Caco-2 (cell line): ENCODE measurements at regions not wholly inside any gene's neighbourhood (a gene's known extent, or its start where the extent isn't known, plus 50 kb on each side); places are given as distances from the start of the nearest gene placed in this dataset.
A peak's percentile ranks its signal among the peaks of the same experiment; 100 is the strongest.

Source experiments
- BruUV-seq: library from RNA; stranded (reverse); fragments of 400-500 nt; replicated peaks from 2 replicates; lab custom pipeline; 2021; lab: Mats Ljungman, UMichigan
- CTCF ChIA-PET: fragments of 300-600 bp; sonication (Branson Sonifier 250); formaldehyde crosslinking; loops from one replicate; lab custom pipeline; 2022; ENCODE audit warnings: antibody characterized with exemption; lab: Charles Lee
- POLR2A ChIA-PET: fragments of 300-600 bp; sonication (Branson Sonifier 250); formaldehyde crosslinking; loops from one replicate; lab custom pipeline; 2022; ENCODE audit warnings: antibody characterized with exemption; lab: Charles Lee
- DNase-seq, 2 experiments: peaks; one replicate each; pipeline versions ENCODE4 v3.0.0 to v3.0.0-alpha.2; 2020 to 2022
- H3K27me3 ChIP-seq: replicated peaks from 2 replicates; pipeline ENCODE4 v1.6.0; 2011; ENCODE audit warnings: low read length; ENCODE audit not compliant: control insufficient read depth, insufficient read depth
- H3K36me3 ChIP-seq: 2 replicates; pipeline ENCODE4 v1.5.1; 2011; ENCODE audit warnings: low read length; ENCODE audit not compliant: control insufficient read depth, insufficient read depth
- H3K4me1 ChIP-seq: fragments of 250-450 bp; sonication (Bioruptor Pico); 2 replicates; pipeline ENCODE4 v1.5.1; 2020; ENCODE audit warnings: mild to moderate bottlenecking
- H3K4me3 ChIP-seq: 2 replicates; pipeline ENCODE4 v1.5.1; 2011; ENCODE audit warnings: low read depth, mild to moderate bottlenecking, control low read depth, low read length
- H3K9me3 ChIP-seq: fragments of 250-450 bp; sonication (Bioruptor Pico); 2 replicates; pipeline ENCODE4 v1.5.1; 2020; ENCODE audit warnings: mild to moderate bottlenecking, moderate library complexity
- H3K27ac Mint-ChIP-seq: one replicate; pipeline ENCODE4 v1.8.0; 2022; ENCODE audit warnings: mixed read lengths; ENCODE audit not compliant: unreplicated experiment
- H3K27me3 Mint-ChIP-seq: one replicate; pipeline ENCODE4 v1.8.0; 2022; ENCODE audit warnings: mixed read lengths; ENCODE audit not compliant: insufficient read depth, unreplicated experiment
- H3K36me3 Mint-ChIP-seq: one replicate; pipeline ENCODE4 v1.8.0; 2022; ENCODE audit warnings: mild to moderate bottlenecking, mixed read lengths; ENCODE audit not compliant: insufficient read depth, unreplicated experiment
- H3K4me1 Mint-ChIP-seq: one replicate; pipeline ENCODE4 v1.8.0; 2022; ENCODE audit warnings: low read depth, mixed read lengths; ENCODE audit not compliant: unreplicated experiment
- H3K4me3 Mint-ChIP-seq: one replicate; pipeline ENCODE4 v1.8.0; 2022; ENCODE audit warnings: mild to moderate bottlenecking, moderate library complexity, mixed read lengths; ENCODE audit not compliant: unreplicated experiment
- H3K9me3 Mint-ChIP-seq: one replicate; pipeline ENCODE4 v1.8.0; 2022; ENCODE audit warnings: mixed read lengths; ENCODE audit not compliant: unreplicated experiment
- intact Hi-C: fragments of 100-400 bp; cut with micrococcal nuclease; formaldehyde crosslinking; loops from one replicate; pipeline ENCODE4 v1.10.0; 2022; ENCODE audit not compliant: unreplicated experiment
- TF ChIP-seq, protein P1 (sequence below), 2 experiments: fragments of 200-600 bp in 1 of 2; IDR thresholded peaks; 1 replicate in 1 of 2; 2 replicates in 1 of 2; pipeline versions ENCODE4 v1.5.1 to v1.8.0; 2011 to 2022; ENCODE audit warnings: antibody characterized with exemption in 1 of 2, control low read depth in 1 of 2, inconsistent platforms in 1 of 2, low read depth in 1 of 2, low read length in 1 of 2, mild to moderate bottlenecking in 1 of 2, moderate library complexity in 1 of 2; ENCODE audit not compliant: insufficient read depth in 1 of 2, severe bottlenecking in 1 of 2, unreplicated experiment in 1 of 2

DNA sequence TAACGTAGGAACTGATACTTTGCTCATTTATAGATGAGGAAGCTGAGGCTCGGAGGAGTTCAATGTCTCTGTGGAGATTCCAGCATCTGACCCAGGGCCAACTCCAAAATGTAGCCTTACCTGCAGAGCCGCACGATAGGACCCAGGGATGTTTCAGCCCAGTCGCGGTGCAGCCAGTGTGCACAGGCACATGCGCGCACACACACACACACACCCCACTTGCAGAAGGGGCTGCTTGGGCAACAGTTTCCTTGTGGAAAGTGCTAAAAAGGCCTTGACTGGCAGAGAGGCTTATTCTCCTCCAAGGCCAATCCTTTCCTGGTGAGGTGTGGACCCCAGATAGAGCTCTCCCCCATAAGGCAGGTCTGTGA is 101.7 kb downstream of the ZFP36L2 start:
- TF ChIP-seq, protein P1, sequence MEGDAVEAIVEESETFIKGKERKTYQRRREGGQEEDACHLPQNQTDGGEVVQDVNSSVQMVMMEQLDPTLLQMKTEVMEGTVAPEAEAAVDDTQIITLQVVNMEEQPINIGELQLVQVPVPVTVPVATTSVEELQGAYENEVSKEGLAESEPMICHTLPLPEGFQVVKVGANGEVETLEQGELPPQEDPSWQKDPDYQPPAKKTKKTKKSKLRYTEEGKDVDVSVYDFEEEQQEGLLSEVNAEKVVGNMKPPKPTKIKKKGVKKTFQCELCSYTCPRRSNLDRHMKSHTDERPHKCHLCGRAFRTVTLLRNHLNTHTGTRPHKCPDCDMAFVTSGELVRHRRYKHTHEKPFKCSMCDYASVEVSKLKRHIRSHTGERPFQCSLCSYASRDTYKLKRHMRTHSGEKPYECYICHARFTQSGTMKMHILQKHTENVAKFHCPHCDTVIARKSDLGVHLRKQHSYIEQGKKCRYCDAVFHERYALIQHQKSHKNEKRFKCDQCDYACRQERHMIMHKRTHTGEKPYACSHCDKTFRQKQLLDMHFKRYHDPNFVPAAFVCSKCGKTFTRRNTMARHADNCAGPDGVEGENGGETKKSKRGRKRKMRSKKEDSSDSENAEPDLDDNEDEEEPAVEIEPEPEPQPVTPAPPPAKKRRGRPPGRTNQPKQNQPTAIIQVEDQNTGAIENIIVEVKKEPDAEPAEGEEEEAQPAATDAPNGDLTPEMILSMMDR (IDR thresholded peaks at IDR 0.05; ENCODE audit: insufficient read depth in 1 of 2, low read depth in 1 of 2, low read length in 1 of 2, severe bottlenecking in 1 of 2, unreplicated experiment in 1 of 2), result no peak
- ChIA-PET CTCF (no interaction called here), POLR2A (no interaction called here)
- H3K27me3 Mint-ChIP-seq, result no peaks in the 10 kb centered on the region
- no peaks in the 10 kb centered on the region for H3K36me3 ChIP-seq
- peaks cover 16% of the 10 kb centered on the region for H3K4me1 Mint-ChIP-seq
- H3K27ac Mint-ChIP-seq, result no peak overlapping the region
- no peaks in the 10 kb centered on the region for H3K9me3 Mint-ChIP-seq
- H3K4me3 Mint-ChIP-seq, result no peak overlapping the region
- H3K27me3 ChIP-seq, result no peaks in the 10 kb centered on the region
- H3K4me3 ChIP-seq, result no peak overlapping the region
- intact Hi-C loops, result no loop called here
- H3K9me3 ChIP-seq, result peaks cover 8% of the 10 kb centered on the region
- peaks cover 11% of the 10 kb centered on the region for H3K4me1 ChIP-seq
- BruUV-seq, result no TSS peak
- peaks cover 6% of the 10 kb centered on the region for H3K36me3 Mint-ChIP-seq
- peak in 1 of 2 experiments; percentile 28 for DNase-seq

- BruUV-seq, result no TSS peak
- TF ChIP-seq, protein P1 (IDR thresholded peaks at IDR 0.05; ENCODE audit: insufficient read depth in 1 of 2, low read depth in 1 of 2, low read length in 1 of 2, severe bottlenecking in 1 of 2, unreplicated experiment in 1 of 2), result no peak
- POLR2A ChIA-PET, result no interaction called here
- Histone ChIP-seq H3K4me1 (peaks cover 5% of the 10 kb centered on the region), H3K27me3 (no peaks in the 10 kb centered on the region), H3K36me3 (no peaks in the 10 kb centered on the region), H3K9me3 (peaks cover 13% of the 10 kb centered on the region), H3K4me3 (no peak overlapping the region)
- H3K4me1 Mint-ChIP-seq, result peaks cover 12% of the 10 kb centered on the region
- H3K4me3 Mint-ChIP-seq, result no peak overlapping the region
- intact Hi-C loops, result no loop called here
- no peak overlapping the region for H3K27ac Mint-ChIP-seq
- DNase-seq, result peak in 1 of 2 experiments; percentile 21
- H3K27me3 Mint-ChIP-seq, result no peaks in the 10 kb centered on the region
- CTCF ChIA-PET, result no interaction called here
- peaks cover 6% of the 10 kb centered on the region for H3K36me3 Mint-ChIP-seq
- H3K9me3 Mint-ChIP-seq, result peaks cover under 1% of the 10 kb centered on the region
Measured at GRCh38 chr2:43123981-43124686, 102.3 kb downstream of the ZFP36L2 start.

DNA sequence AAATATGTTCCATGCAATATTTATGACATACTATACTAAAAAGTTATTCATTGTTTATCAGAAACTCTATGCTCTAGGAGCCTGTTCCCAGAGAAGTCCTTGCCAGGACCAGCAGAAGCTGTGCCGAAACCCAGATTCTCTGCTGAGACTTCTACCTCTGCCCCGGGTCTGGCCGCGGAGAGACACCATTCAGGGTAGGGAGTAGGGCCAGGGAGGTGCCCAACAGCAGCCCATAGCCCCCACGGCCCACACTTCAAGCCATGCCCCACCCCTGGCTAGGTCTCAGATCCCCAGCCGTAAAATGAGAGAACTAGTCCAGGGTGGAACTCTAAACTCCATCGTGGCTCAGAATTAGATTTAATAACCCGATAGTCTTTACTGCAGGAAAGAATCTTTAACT is 102.9 kb downstream of the ZFP36L2 start:
- Histone ChIP-seq H3K36me3 (no peaks in the 10 kb centered on the region), H3K9me3 (peaks cover 19% of the 10 kb centered on the region), H3K4me3 (no peak overlapping the region), H3K27me3 (no peaks in the 10 kb centered on the region), H3K4me1 (peaks cover 4% of the 10 kb centered on the region; the same call in 1 of the 2 replicates)
- intact Hi-C loops, result no loop called here
- TF ChIP-seq, protein P1 (IDR thresholded peaks at IDR 0.05; ENCODE audit: insufficient read depth in 1 of 2, low read depth in 1 of 2, low read length in 1 of 2, severe bottlenecking in 1 of 2, unreplicated experiment in 1 of 2), result no peak
- H3K27ac Mint-ChIP-seq, result no peak overlapping the region
- CTCF ChIA-PET, result no interaction called here
- POLR2A ChIA-PET, result no interaction called here
- DNase-seq, result no peak
- peaks cover 7% of the 10 kb centered on the region for H3K4me1 Mint-ChIP-seq
- no peak overlapping the region for H3K4me3 Mint-ChIP-seq
- peaks cover 6% of the 10 kb centered on the region for H3K36me3 Mint-ChIP-seq
- BruUV-seq, result no TSS peak
- H3K27me3 Mint-ChIP-seq, result no peaks in the 10 kb centered on the region
- H3K9me3 Mint-ChIP-seq, result peaks cover 7% of the 10 kb centered on the region
